PC-9 (cell line): ENCODE measurements at regions not wholly inside any gene's neighbourhood (a gene's known extent, or its start where the extent isn't known, plus 50 kb on each side); places are given as distances from the start of the nearest gene placed in this dataset.
A peak's percentile ranks its signal among the peaks of the same experiment; 100 is the strongest.

Experiments used
- BruUV-seq: library from RNA; stranded (reverse); fragments of 400-500 nt; replicated peaks from 2 replicates; lab custom pipeline; 2021; lab: Mats Ljungman, UMichigan
- CTCF ChIA-PET: fragments of 300-600 bp; sonication (Branson Sonifier 250); formaldehyde crosslinking; loops from one replicate; lab custom pipeline; 2022; ENCODE audit warnings: antibody characterized with exemption; lab: Charles Lee
- POLR2A ChIA-PET: fragments of 300-600 bp; sonication (Branson Sonifier 250); formaldehyde crosslinking; loops from one replicate; lab custom pipeline; 2022; ENCODE audit warnings: antibody characterized with exemption; ENCODE audit not compliant: unreplicated experiment; lab: Charles Lee
- DNase-seq, 2 experiments: peaks; one replicate each; pipeline versions ENCODE4 v3.0.0 to v3.0.0-alpha.2; 2015 to 2022; ENCODE audit warnings: mixed read lengths in 1 of 2
- H2AFZ ChIP-seq: fragments of 200-600 bp; sonication (generic); 2 replicates; pipeline ENCODE4 v1.8.1; 2017; ENCODE audit warnings: antibody characterized with exemption
- H3F3A ChIP-seq: fragments of 200-600 bp; sonication (generic); 2 replicates; pipeline ENCODE4 v1.8.1; 2017; ENCODE audit warnings: antibody characterized with exemption, mild to moderate bottlenecking, low read depth; ENCODE audit not compliant: insufficient read depth
- H3K27ac ChIP-seq: fragments of 200-600 bp; sonication (generic); 2 replicates; pipeline ENCODE4 v1.6.1; 2016; ENCODE audit warnings: mixed run types
- H3K27me3 ChIP-seq: fragments of 200-600 bp; sonication (generic); 2 replicates; pipeline ENCODE4 v1.6.1; 2016; ENCODE audit warnings: low read depth, mixed run types; ENCODE audit not compliant: insufficient read depth
- H3K36me3 ChIP-seq: fragments of 200-600 bp; sonication (generic); 2 replicates; pipeline ENCODE4 v1.6.1; 2016; ENCODE audit warnings: low read depth, mixed run types
- H3K4me1 ChIP-seq: fragments of 200-600 bp; sonication (generic); replicated peaks from 2 replicates; pipeline ENCODE4 v1.6.1; 2016; ENCODE audit warnings: mixed run types; ENCODE audit not compliant: insufficient read depth
- H3K4me2 ChIP-seq: fragments of 200-600 bp; sonication (generic); 2 replicates; pipeline ENCODE4 v1.6.1; 2017; ENCODE audit warnings: mixed run types
- H3K4me3 ChIP-seq: fragments of 200-600 bp; sonication (generic); 2 replicates; pipeline ENCODE4 v1.6.1; 2016; ENCODE audit warnings: mixed run types
- H3K79me2 ChIP-seq: fragments of 200-600 bp; sonication (generic); 2 replicates; pipeline ENCODE4 v1.6.1; 2017; ENCODE audit warnings: low read depth, mixed run types
- H3K9me2 ChIP-seq: fragments of 200-600 bp; sonication (generic); 2 replicates; pipeline ENCODE4 v1.8.1; 2017; ENCODE audit warnings: mild to moderate bottlenecking; ENCODE audit not compliant: insufficient read depth
- H3K9me3 ChIP-seq: fragments of 200-600 bp; sonication (generic); 2 replicates; pipeline ENCODE4 v1.8.1; 2016; ENCODE audit warnings: low read depth; ENCODE audit not compliant: insufficient read depth
- H4K20me1 ChIP-seq: fragments of 200-600 bp; sonication (generic); 2 replicates; pipeline ENCODE4 v1.8.1; 2017; ENCODE audit not compliant: insufficient read depth
- CTCF ChIP-seq: fragments of 200-600 bp; sonication (generic); conservative IDR thresholded peaks from 2 replicates; pipeline ENCODE4 v1.6.1; 2017; ENCODE audit warnings: mixed run types, antibody characterized with exemption, mild to moderate bottlenecking, moderate library complexity
- EZH2 ChIP-seq: fragments of 200-600 bp; sonication (generic); IDR thresholded peaks from 2 replicates; pipeline ENCODE4 v1.8.0; 2017; ENCODE audit warnings: antibody characterized with exemption, low read depth
- intact Hi-C: fragments of 100-400 bp; cut with micrococcal nuclease; formaldehyde crosslinking; loops from one replicate; pipeline ENCODE4 v1.10.0; 2022; ENCODE audit not compliant: unreplicated experiment

- peaks cover 15% of the 10 kb centered on the region for H3K4me1 ChIP-seq
- no peaks in the 10 kb centered on the region for H3K36me3 ChIP-seq
- H3K27ac ChIP-seq, result no peak overlapping the region
- ChIA-PET CTCF (no interaction called here), POLR2A (no interaction called here)
- no peaks in the 10 kb centered on the region for H4K20me1 ChIP-seq
- no peak for TF ChIP-seq EZH2
- no peak for TF ChIP-seq CTCF
- H3K27me3 ChIP-seq, result peaks cover 16% of the 10 kb centered on the region; the same call in 1 of the 2 replicates
- DNase-seq, result no peak
- H3K9me3 ChIP-seq, result no peaks in the 10 kb centered on the region
- no peak overlapping the region for H2AFZ ChIP-seq
- no peak overlapping the region for H3K4me2 ChIP-seq
- H3K9me2 ChIP-seq, result no peaks in the 10 kb centered on the region
- intact Hi-C loops, result no loop called here
- no peak overlapping the region for H3K4me3 ChIP-seq
- H3K79me2 ChIP-seq, result no peaks in the 10 kb centered on the region
- H3F3A ChIP-seq, result no peaks in the 10 kb centered on the region
- no TSS peak for BruUV-seq
These were observed 130.2 kb downstream of the MED10 start for GRCh38 chr5:6248132-6248531.

- intact Hi-C loops, result no loop called here
- H3K4me2 ChIP-seq, result peak overlapping the region; percentile 12; the same call in 1 of the 2 replicates
- POLR2A ChIA-PET, result no interaction called here
- no peaks in the 10 kb centered on the region for H3K79me2 ChIP-seq
- no peaks in the 10 kb centered on the region for H3K9me3 ChIP-seq
- peak in 1 of 2 experiments; percentile 46 for DNase-seq
- no peaks in the 10 kb centered on the region for H3F3A ChIP-seq
- no peak for TF ChIP-seq EZH2
- TF ChIP-seq CTCF, result no peak
- H2AFZ ChIP-seq, result no peak overlapping the region
- H3K27ac ChIP-seq, result peak overlapping the region; percentile 31
- CTCF ChIA-PET, result no interaction called here
- peaks cover 6% of the 10 kb centered on the region; the same call in 1 of the 2 replicates for H3K27me3 ChIP-seq
- no peaks in the 10 kb centered on the region for H3K9me2 ChIP-seq
- no peak overlapping the region for H3K4me3 ChIP-seq
- no peaks in the 10 kb centered on the region for H3K36me3 ChIP-seq
- H3K4me1 ChIP-seq, result peaks cover 15% of the 10 kb centered on the region
- no peaks in the 10 kb centered on the region for H4K20me1 ChIP-seq
- no TSS peak for BruUV-seq
These were observed 131.4 kb downstream of the MED10 start for GRCh38 chr5:6246820-6247437.

- CTCF ChIA-PET, result no interaction called here
- POLR2A ChIA-PET, result no interaction called here
- Histone ChIP-seq H3K36me3 (no peaks in the 10 kb centered on the region), H3K4me1 (peaks cover 15% of the 10 kb centered on the region), H3K4me2 (no peak overlapping the region), H3K79me2 (no peaks in the 10 kb centered on the region), H3K9me3 (no peaks in the 10 kb centered on the region), H3K4me3 (no peak overlapping the region), H3K27me3 (0 out of 2 replicates have a peak, but pooled peaks cover 1% of the 10 kb centered on the region), H3F3A (no peaks in the 10 kb centered on the region), H3K27ac (no peak overlapping the region), H4K20me1 (no peaks in the 10 kb centered on the region), H2AFZ (no peak overlapping the region), H3K9me2 (no peaks in the 10 kb centered on the region)
- TF ChIP-seq EZH2 (no peak), CTCF (no peak)
- BruUV-seq, result no TSS peak
- intact Hi-C loops, result no loop called here
- no peak for DNase-seq
These were observed 134.0 kb downstream of the MED10 start for GRCh38 chr5:6244339-6244714.
